RWPE1 (cell line): ENCODE measurements at regions not wholly inside any gene's neighbourhood (a gene's known extent, or its start where the extent isn't known, plus 50 kb on each side); places are given as distances from the start of the nearest gene placed in this dataset.
A peak's percentile ranks its signal among the peaks of the same experiment; 100 is the strongest.

ENCODE experiments used
- CTCF ChIA-PET: fragments of 350-600 bp; sonication (Branson Sonifier 250); formaldehyde crosslinking; extraction: SDS; loops from one replicate; lab custom pipeline; 2021; lab: Yijun Ruan, JAX
- POLR2A ChIA-PET: fragments of 400-600 bp; formaldehyde crosslinking; extraction: SDS; loops from one replicate; lab custom pipeline; 2020; ENCODE audit warnings: antibody characterized with exemption; ENCODE audit not compliant: low non-redundant PET; lab: Yijun Ruan, JAX
- DNase-seq: peaks from one replicate; pipeline ENCODE4 v3.0.0; 2012; ENCODE audit warnings: low spot score
- H3K27ac ChIP-seq: fragments of 450-650 bp; 2 replicates; pipeline ENCODE4 v1.5.1; 2017
- CTCF ChIP-seq: fragments of 450-650 bp; conservative IDR thresholded peaks from 2 replicates; pipeline ENCODE4 v1.5.1; 2017; ENCODE audit warnings: low read depth, mild to moderate bottlenecking

GRCh38 chr4:27278615-27279375 lies 418.2 kb downstream of the STIM2 start:
- peak; percentile 34 for DNase-seq
- H3K27ac ChIP-seq, result no peak overlapping the region
- no peak for TF ChIP-seq CTCF
- POLR2A ChIA-PET, result no interaction called here
- CTCF ChIA-PET, result interaction anchor here (0.6 kb wide), 1 partner anchor 33 kb away, joined by 3 read pairs; no protein-coding TSS in a partner anchor

- no peak for TF ChIP-seq CTCF
- ChIA-PET CTCF (no interaction called here), POLR2A (no interaction called here)
- DNase-seq, result no peak
- H3K27ac ChIP-seq, result no peak overlapping the region
Observed at GRCh38 chr4:27288496-27288895, 427.9 kb downstream of the STIM2 start.

GRCh38 chr4:27289704-27290103 lies 429.1 kb downstream of the STIM2 start:
- CTCF ChIA-PET, result no interaction called here
- POLR2A ChIA-PET, result no interaction called here

GRCh38 chr4:27293831-27294230 lies 433.2 kb downstream of the STIM2 start:
- CTCF ChIA-PET, result no interaction called here
- no peak overlapping the region for H3K27ac ChIP-seq
- TF ChIP-seq CTCF, result no peak
- POLR2A ChIA-PET, result no interaction called here
- DNase-seq, result no peak

More at GRCh38 chr4:27289704-27290103, 429.1 kb downstream of the STIM2 start:
- H3K27ac ChIP-seq, result no peak overlapping the region
- no peak for DNase-seq
- no peak for TF ChIP-seq CTCF

- TF ChIP-seq CTCF, result no peak
- DNase-seq, result no peak
- no peak overlapping the region for H3K27ac ChIP-seq
- POLR2A ChIA-PET, result no interaction called here
- CTCF ChIA-PET, result no interaction called here
Observed at GRCh38 chr4:27304751-27305150, 444.1 kb downstream of the STIM2 start.

GRCh38 chr4:27305246-27305645 lies 444.6 kb downstream of the STIM2 start:
- no peak for TF ChIP-seq CTCF
- ChIA-PET CTCF (no interaction called here), POLR2A (no interaction called here)
- no peak for DNase-seq
- H3K27ac ChIP-seq, result no peak overlapping the region
